NCI-H748 (cell line): ENCODE measurements at regions not wholly inside any gene's neighbourhood (a gene's known extent, or its start where the extent isn't known, plus 50 kb on each side); places are given as distances from the start of the nearest gene placed in this dataset.
"Not testable (repeated sequence)": the region's sequence is repeated elsewhere in the genome, so short reads cannot be mapped to it uniquely, and the experiment has no call there.

ENCODE experiments used
- DNase-seq: peaks from one replicate; lab custom pipeline; 2025; ENCODE audit not compliant: unreplicated experiment; lab: John Stamatoyannopoulos, UW

DNA sequence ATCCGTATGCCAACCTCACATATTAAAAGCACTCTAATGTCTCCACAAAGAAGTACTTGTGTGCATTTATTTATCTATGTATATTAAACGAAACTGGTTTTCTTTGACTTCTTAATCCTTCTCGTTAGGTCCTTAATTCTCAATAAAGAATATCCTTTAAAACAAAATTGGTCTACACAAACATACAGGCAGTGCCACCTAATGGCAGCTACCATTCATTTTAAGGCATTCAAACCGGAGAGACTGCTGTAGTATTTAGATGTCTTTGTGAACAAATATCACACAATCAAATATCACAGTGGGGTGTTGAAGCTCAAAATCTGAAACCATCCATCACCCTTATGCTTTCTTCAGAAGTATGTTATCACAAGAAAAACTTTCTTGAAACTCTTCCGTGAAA lies 96.6 kb upstream of the IRAK1BP1 start:
- peak; percentile 29 for DNase-seq

DNA sequence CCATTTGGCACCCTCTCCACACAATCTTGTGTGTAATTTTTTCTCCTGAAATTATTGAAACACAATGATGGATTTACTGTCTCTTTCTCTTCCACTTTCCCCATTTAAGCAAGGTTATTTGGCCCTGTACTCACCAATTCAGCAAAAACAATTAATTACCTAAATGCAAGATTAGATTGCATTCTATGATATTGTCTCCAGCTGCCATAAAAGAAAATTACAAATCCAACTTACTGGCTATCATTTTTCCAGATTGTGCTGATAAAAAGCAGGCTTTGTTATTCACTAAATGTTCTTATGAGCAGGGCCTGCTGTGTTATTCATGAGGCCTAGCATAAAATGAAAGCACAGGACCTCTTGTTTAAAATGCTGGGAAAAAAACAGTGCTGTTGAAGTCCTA lies 95.8 kb upstream of the IRAK1BP1 start:
- peak; percentile 25 for DNase-seq

DNA sequence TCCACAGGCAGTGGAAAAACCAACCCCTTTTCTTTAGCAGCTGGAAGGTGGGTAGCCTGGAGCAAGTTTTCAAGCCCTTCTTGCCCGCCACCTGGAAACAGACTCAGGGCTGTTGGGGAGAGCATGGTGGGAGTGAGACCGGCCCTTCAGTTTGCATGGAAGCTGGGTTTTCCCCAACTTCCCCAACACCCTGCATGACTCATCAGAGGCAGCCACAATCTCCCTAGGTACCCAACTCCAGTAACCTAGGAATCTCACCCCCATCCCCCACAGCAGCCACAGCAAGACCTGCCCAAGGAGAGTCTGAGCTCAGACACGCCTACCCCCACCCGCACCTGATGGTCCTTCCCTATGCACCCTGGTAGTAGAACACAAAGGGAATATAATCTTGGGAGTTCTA lies 86.3 kb upstream of the IRAK1BP1 start:
- DNase-seq, result no peak

DNA sequence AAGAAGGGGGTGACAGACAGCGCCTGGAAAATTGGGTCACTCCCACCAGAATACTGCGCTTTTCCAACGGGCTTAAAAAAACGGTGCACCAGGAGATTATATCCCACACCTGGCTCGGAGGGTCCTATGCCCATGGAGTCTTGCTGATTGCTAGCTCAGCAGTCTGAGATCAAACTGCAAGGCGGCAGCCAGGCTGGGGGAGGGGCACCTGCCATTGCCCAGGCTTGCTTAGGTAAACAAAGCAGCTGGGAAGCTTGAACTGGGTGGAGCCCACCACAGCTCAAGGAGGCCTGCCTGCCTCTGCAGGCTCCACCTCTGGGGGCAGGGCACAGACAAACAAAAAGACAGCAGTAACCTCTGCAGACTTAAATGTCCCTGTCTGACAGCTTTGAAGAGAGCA lies 84.0 kb upstream of the IRAK1BP1 start:
- not testable (repeated sequence) for DNase-seq

DNA sequence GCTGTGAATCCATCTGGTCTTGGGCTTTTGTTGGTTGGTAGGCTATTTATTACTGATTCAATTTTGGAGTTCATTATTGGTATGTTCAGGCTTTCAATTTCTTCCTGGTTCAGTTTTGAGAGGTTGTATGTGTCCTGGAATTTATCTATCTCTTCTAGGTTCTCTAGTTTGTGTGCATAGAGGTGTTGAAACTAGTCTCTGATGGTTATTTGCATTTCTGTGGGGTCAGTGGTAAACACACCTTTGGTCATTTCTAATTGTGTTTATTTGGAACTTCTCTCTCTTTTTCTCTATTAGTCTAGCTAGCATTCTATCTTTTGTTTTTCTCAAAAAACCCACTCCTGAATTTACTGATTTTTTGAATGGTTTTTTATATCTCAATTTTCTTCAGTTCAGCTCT lies 70.1 kb upstream of the IRAK1BP1 start:
- DNase-seq, result no peak

DNA sequence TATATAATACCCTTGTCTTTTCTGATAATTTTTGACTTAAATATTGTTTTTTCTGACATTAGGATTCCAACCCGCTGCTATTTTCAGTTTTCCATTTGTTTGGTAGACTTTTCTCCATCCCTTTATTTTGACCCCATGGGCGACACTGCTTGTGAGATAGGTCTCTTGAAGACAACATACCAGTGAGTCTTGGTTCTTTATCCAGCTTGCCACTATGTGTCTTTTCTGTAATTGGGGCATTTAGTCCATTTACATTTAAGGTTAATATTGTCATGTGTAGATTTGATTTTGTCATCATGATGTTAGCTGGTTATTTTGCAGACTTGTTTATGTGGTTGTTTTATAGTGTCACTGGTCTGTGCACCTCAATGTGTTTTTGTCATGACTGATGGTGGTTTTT lies 67.7 kb upstream of the IRAK1BP1 start:
- DNase-seq, result no peak

DNA sequence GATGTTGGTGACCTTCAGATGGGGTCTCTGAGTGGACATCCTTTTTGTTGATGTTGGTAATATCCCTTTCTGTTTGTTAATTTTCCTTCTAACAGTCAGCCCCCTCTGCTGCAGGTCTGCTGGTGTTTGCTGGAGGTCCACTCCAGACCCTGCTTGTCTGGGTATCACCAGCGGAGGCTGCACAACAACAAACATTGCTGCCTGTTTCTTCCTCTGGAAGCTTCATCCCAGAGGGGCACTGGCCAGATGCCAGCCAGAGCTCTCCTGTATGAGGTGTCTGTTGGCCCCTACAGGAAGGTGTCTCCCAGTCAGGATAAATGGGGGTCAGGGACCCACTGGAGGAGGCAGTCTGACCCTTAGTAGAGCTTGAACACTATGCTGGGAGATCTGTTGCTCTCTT lies 60.6 kb upstream of the IRAK1BP1 start:
- not testable (repeated sequence) for DNase-seq

DNA sequence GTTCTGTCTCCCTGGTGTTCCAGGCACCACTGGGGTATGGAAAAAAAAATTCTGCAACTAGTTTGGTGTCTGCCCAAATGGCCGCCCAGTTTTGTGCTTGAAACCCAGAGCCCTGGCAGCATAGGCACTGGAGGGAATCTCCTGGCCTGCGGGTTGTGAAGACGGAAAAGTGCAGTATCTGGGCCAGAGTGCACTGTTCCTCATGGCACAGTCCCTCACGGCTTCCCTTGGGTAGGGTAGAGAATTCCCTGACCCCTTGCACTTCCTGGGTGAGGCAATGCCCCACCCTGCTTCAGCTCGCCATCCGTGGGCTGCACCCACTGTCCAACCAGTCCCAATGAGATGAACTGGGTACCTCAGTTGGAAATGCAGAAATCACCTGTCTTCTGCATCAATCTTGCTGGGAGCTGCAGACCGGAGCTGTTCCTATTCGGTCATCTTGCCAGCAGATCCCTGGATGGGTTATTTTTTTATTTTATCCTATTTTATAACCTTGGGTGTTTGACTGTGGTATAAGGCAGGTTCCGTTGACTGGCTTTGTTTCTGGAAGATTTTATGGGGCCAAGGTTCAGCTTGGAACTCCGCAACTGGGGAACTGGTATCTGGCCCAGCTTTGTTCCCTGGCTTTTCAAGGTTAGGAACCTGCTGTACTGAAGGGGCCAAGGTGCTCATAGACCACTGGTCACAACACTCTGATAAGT lies 59.5 kb upstream of the IRAK1BP1 start:
- not testable (repeated sequence) for DNase-seq

DNA sequence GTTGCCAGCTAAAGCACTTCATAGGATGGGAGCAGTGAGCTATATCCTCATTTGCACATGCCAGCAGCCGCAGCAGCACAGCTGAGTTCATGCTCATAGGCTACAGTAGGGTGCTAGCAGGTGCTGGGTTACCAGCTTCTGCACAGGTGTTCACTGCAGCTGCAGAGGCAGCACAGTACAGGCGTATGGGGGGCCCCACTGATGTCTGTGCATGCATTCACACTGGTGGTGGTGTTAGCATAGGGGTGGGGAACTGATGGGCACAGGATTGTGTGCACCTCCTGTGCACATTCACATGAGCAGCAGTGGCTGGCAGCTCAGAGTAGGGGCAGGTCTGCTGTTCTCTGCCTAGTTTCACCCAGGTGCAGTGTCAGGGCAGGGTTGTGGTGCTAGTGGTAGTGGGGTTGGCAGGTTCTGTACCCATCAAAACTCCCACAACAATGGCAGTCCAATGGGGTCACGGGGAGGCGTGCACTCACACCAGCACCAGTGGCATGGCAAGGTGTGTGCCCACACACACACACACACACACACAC lies 58.9 kb upstream of the IRAK1BP1 start:
- no peak for DNase-seq

DNA sequence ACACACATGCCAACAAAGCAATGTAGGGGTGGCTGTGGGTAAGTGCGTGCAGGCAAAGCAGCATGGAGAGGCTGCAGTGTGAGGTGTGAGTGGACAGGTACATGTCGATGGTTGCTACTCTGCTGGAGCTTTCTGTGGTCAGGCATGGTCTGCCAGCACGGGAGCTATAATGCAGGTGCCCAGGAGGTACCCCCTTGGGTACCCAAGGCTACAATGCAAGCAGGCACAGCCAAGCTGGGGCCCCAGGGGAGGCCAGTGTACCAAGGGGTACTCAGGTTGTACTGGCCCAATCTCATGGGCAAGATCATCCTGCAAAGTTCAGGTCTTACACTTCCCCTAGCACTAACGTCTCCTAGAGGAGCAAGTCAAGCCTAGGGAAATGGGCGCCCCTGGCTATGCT lies 58.4 kb upstream of the IRAK1BP1 start:
- no peak for DNase-seq

DNA sequence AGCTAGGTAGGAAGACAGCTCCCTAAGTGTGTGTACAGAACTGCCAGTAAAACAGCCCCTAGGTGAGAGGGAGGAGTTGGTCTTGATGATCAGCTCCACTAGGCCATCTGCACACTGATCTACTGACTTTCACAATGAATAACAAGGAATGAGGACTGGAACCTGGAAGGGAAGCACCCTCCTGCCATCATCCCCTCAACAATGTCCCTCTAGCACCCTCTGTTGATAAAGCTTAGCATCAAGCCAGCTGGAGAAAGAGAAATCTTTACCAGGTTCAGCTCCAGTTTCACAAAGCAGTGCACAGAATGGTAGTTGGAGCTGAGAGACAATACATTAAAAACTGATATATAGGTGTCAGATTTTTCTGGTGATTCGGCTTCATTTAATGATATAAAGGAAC lies 57.2 kb upstream of the IRAK1BP1 start:
- DNase-seq, result peak; percentile 94

DNA sequence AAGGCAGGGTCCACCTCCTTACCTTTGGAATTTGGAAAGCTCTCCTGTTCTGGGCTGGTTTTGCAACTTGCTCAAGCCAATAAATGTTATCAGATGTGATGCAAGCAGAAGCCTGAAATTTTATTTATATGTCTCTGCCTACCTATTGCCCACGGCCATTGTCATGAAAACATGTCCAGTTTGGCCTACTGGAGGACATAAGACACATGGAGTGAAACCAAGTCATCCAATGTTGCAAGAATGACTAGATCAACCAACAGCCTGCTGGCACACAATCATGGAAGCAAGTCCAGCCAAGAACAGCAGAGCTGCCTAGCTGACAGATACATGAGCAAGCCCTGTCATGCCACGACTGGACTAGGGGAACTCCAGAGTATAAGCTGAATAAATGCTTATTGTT lies 56.7 kb upstream of the IRAK1BP1 start:
- DNase-seq, result no peak
